ENCODE measurements at regions not wholly inside any gene's neighbourhood (a gene's known extent, or its start where the extent isn't known, plus 50 kb on each side); places are given as distances from the start of the nearest gene placed in this dataset.
A peak's percentile ranks its signal among the peaks of the same experiment; 100 is the strongest.

DNA sequence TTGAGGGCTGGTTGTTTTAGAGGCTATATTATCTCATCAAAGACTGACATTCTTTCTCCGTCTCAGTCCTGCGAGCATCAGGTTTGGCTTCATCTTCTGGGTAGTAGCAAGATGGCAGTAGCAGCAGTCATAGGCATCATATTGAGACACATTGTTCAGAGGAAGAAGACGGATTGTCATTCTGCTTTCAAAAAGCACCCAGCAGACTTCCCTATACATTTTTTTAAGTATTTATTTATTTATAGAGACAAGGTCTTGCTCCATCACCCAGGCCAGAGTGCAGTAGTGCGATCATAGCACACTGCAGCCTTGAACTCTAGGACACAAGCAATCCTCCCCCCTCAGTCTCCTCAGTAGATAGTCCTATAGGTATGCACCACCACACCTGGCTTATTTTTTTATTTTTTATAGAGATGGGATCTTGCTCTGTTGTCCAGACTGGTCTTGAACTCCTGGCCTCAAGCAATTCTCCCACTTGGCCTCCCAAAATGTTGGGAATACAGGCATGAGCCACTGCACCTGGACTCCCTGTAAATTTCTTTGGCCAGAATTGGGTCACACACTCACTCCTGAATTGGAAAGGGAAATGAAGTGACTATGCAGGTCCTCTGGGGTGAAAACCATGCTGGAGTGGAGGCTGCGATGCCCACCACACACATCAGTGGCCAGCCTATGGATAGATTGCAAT is 125.4 kb downstream of the SLC38A6 start:
- TF ChIP-seq KDM1A (IDR thresholded peaks at IDR 0.05; ENCODE audit: borderline replicate concordance, low read length) (peak; percentile 62; the same call in 1 of the 2 replicates), GABPA (IDR thresholded peaks at IDR 0.05; ENCODE audit: borderline replicate concordance, insufficient read depth, low read length) (no peak), TEAD4 (IDR thresholded peaks at IDR 0.05; ENCODE audit: low read depth, low read length) (no peak), EZH2 (IDR thresholded peaks at IDR 0.05; ENCODE audit: low read depth, low read length, severe bottlenecking) (no peak)
- TF ChIP-seq, protein P1, sequence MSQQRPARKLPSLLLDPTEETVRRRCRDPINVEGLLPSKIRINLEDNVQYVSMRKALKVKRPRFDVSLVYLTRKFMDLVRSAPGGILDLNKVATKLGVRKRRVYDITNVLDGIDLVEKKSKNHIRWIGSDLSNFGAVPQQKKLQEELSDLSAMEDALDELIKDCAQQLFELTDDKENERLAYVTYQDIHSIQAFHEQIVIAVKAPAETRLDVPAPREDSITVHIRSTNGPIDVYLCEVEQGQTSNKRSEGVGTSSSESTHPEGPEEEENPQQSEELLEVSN (IDR thresholded peaks at IDR 0.05): no peak
- TF ChIP-seq, protein P2, sequence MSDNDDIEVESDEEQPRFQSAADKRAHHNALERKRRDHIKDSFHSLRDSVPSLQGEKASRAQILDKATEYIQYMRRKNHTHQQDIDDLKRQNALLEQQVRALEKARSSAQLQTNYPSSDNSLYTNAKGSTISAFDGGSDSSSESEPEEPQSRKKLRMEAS (IDR thresholded peaks at IDR 0.05): no peak
- CTCF ChIA-PET (ENCODE audit: partially characterized antibody): interaction anchor here (0.6 to 1.2 kb wide), 5 partner anchors 9 to 98 kb away, joined by 3 read pairs; no protein-coding TSS in a partner anchor
- H3K4ac ChIP-seq (replicated peaks; ENCODE audit: insufficient read length, low read depth, low read length): no peak overlapping the region
- H3K14ac ChIP-seq (ENCODE audit: insufficient read length): no peak overlapping the region
- H2BK12ac ChIP-seq (ENCODE audit: low read depth, low read length): no peak overlapping the region
- no peak overlapping the region for H3K4me2 ChIP-seq (ENCODE audit: insufficient read depth in 1 of 2, low read depth in 2 of 2, low read length in 2 of 2)
- no peak overlapping the region for H4K8ac ChIP-seq (ENCODE audit: extremely low read depth, insufficient read depth, low read length)
- no peak overlapping the region for H3K56ac ChIP-seq (replicated peaks; ENCODE audit: insufficient read length, low read depth, low read length)
- no peak overlapping the region for H2BK20ac ChIP-seq (ENCODE audit: low read length)
- H3K27ac ChIP-seq (ENCODE audit: low read depth, low read length): no peak overlapping the region
- no peaks in the 10 kb centered on the region; a peak in 1 of 7 replicates for H3K27me3 ChIP-seq (replicated peaks in 1 of 4; ENCODE audit: control insufficient read depth in 3 of 4, extremely low read depth in 1 of 4, insufficient read depth in 3 of 4, low read length in 3 of 4)
- H3K23ac ChIP-seq (ENCODE audit: insufficient read length): no peak overlapping the region
- H2AK5ac ChIP-seq (ENCODE audit: low read depth, low read length): no peak overlapping the region
- H3K79me2 ChIP-seq (ENCODE audit: control insufficient read depth in 1 of 2, insufficient read depth in 2 of 2, low read length in 2 of 2): no peaks in the 10 kb centered on the region
- no peaks in the 10 kb centered on the region for H3K79me1 ChIP-seq (ENCODE audit: low read depth, low read length)
- no peaks in the 10 kb centered on the region; a peak in 1 of 4 replicates for H3K9me3 ChIP-seq (ENCODE audit: insufficient read depth in 2 of 2, low read depth in 1 of 2, low read length in 1 of 2)
- H2AFZ ChIP-seq (ENCODE audit: low read length): no peak overlapping the region
- H2BK15ac ChIP-seq (ENCODE audit: low read length): no peak overlapping the region
- no peak overlapping the region for H4K91ac ChIP-seq (replicated peaks; ENCODE audit: insufficient read length, low read length)
- no peak overlapping the region for H3K4me3 ChIP-seq (ENCODE audit: extremely low read depth in 1 of 4, insufficient read depth in 2 of 4, low read depth in 3 of 4, low read length in 4 of 4)
- WGBS, 2 experiments (ENCODE audit: extremely low coverage in 1 of 2, insufficient coverage in 1 of 2, insufficient read length in 1 of 2, insufficient replicate concordance in 2 of 2, low coverage in 1 of 2, low lambda C conversion rate in 2 of 2, missing lambda C conversion rate in 1 of 2): 92% methylated on average over 5 of the region's 5 CpGs; no CpG with 5 or more reads in 1 of the 2 experiments
- H3K23me2 ChIP-seq (ENCODE audit: low read depth, low read length): no peaks in the 10 kb centered on the region
- H3K18ac ChIP-seq (ENCODE audit: extremely low read depth, low read length): no peak overlapping the region
- H2BK5ac ChIP-seq (ENCODE audit: low read depth, low read length): no peak overlapping the region
- no peak overlapping the region for H3K9ac ChIP-seq (replicated peaks in 1 of 4; ENCODE audit: extremely low read depth in 1 of 4, low read depth in 3 of 4, low read length in 3 of 4)
- H3K4me1 ChIP-seq (replicated peaks in 1 of 4; ENCODE audit: control insufficient read depth in 3 of 4, insufficient read depth in 4 of 4, low read length in 3 of 4): peaks cover 13 to 34% (median 30%) of the 10 kb centered on the region in 4 experiments
- no peak overlapping the region for H2BK120ac ChIP-seq (replicated peaks; ENCODE audit: low read depth, low read length)
- no peaks in the 10 kb centered on the region for H3K36me3 ChIP-seq (ENCODE audit: control insufficient read depth in 2 of 4, insufficient read depth in 4 of 4, low read length in 3 of 4)
- H4K20me1 ChIP-seq (replicated peaks in 1 of 2; ENCODE audit: control insufficient read depth in 1 of 2, insufficient read depth in 2 of 2, low read length in 2 of 2): no peaks in the 10 kb centered on the region
- POLR2A ChIA-PET (ENCODE audit: partially characterized antibody): interaction anchor here (1.3 kb wide), 1 partner anchor 451 kb away, joined by 6 read pairs; no protein-coding TSS in a partner anchor
- no peak overlapping the region for H4K5ac ChIP-seq (ENCODE audit: insufficient read length, low read depth, low read length)
- FAIRE-seq: no peak
- peak in 1 of 2 experiments; percentile 4 for DNase-seq (ENCODE audit: low read depth in 1 of 2, low spot score in 2 of 2)
